GM18873 (cell line): ENCODE measurements at regions not wholly inside any gene's neighbourhood (a gene's known extent, or its start where the extent isn't known, plus 50 kb on each side); places are given as distances from the start of the nearest gene placed in this dataset.

ENCODE experiments used
- ATAC-seq: cut with Tn5 transposase; IDR thresholded peaks from one replicate; pipeline ENCODE4 v1.9.1; 2021; ENCODE audit warnings: mild to moderate bottlenecking, moderate library complexity, moderate number of reproducible peaks; ENCODE audit not compliant: unreplicated experiment, low FRiP score

DNA sequence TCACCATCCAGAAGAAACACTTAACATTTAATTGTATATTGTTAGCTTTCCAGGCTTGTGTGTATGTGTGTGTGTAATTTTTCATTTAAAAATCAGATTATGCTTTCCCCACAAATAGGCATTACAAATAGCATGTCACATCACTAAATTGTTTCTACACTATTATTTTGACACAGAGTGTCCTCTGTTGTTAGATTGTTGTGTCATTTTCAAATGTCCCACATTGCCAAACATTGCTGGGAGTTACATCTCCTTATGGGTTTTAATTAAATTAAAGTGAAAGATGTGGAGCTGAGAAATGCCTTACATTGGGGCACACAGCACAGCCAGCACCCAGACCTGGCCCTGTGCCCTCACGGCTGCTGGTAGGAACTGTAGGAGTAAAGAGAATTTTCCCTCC, 295.6 kb downstream of the ZEB1 start:
- no peak for ATAC-seq

DNA sequence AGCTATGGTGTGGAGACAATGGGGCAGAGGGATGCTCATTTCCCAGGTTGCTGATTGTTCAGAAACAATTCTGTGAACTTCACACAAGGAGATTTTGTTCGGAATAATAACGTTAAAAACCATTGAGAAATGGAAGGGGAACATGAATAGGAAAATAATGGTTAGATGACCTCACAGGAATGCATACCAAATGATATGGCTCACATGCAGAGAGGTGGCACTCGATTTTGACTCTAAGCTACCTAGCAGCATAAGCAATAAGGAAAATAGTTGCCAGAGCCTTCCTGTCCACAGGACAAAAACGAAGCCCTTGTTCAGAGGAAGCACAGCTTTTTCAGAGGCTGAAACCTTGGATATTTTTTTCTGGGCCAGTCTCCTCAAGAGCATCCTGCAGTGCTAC, 293.1 kb downstream of the ZEB1 start:
- no peak for ATAC-seq

DNA sequence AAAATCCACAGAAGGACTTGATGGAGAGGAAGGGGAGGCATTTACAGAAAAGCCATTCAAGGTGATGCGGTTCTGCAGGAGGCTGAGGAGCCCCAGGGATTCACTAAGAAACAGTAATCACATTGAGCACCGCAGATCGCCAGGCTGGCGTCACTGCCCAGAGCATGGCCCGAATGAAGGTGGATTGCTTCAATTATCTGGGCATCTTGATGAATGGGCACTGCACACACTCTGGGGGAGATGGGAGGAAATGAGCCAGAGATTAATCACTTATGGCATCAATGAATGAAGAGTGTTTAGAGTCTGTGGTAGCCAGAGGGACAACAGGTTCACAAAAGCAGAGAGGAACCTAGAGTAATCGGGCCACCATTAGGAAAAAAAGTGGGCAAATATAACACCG, 292.1 kb downstream of the ZEB1 start:
- no peak for ATAC-seq

DNA sequence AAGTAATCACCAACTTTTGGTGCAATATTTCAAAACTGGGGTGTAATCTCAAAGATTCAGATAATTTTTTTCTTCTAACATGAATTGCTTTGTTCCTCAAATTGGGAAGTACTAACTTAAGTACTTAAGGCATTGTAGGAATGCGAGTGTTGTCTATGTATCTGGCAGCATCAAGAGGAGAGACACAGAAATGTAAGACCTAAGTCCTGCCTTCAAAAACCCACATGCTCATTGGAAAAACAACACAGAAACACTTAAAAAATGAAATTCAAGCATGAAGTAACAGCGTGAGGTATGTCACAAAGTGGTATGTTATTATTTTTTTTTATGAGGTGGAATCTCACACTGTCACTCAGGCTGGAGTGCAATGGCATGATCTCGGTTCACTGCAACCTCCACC, 288.5 kb downstream of the ZEB1 start:
- ATAC-seq, result no peak

DNA sequence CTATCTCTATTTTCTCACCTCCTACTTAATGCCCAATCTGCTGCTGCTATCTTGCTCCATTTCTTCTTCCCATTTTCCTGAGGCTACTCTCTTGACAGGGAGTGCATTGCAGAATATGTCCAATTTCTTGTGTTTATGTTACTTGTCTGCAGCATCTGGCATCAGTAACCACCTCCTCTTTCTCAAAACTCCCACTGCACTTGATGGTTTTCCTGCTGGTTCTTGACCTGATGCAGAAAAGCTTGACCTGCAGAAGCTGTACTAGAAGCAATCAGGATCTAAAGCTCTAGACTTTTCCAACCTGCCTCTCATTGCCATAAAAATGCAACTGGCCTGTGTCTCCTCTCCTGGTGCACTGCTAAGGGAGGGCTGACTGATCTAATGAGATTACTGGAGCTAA, 287.8 kb downstream of the ZEB1 start:
- no peak for ATAC-seq

DNA sequence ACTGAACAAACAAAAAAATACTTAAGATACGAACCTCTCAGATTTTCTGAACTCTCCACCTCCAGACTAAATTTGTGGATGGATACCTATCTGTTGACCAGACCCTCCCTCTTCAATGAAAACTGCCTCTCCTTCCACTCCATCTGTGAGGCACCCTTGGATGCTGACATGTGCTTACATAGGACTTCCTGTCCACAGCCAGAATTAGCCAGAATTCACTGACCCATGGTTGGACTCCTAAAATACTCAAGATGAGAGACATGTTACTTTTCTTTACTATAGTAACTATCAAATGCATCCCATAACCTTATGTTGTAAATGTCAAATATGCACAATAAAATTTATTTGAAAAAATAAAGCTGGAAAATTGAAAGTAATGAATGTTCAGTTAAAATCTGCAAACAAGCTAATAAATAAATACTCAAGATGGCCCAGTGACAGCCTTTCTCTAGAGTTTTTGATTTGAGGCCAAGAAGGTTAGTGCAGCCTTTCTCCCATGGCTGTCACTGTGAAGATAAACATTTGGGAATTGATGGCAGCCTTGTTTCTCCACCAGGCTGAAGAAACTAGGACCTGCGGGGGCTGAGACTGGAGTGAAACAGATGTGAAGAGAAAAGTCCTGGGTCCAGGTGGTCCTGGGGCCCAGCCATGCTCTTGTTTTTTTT, 287.0 kb downstream of the ZEB1 start:
- ATAC-seq, result no peak

DNA sequence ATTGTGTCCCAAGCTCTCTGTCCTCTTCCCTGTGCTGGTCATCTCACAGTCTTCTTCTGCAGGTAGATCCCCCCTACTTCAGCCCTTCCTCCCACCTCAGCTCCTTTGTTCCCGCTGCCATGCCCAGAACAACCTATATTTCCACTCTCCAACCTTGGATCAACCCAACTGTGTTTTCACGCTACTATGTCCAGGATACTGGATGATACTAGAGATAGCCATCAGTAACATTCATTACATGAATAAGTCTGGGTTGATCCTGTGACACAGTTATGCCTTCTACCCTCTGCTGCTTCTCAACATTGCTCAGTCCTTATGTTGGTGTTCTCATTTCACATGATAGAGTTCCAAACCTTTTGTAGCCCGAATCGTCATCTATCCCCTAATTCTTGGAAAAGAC, 286.4 kb downstream of the ZEB1 start:
- ATAC-seq, result no peak

DNA sequence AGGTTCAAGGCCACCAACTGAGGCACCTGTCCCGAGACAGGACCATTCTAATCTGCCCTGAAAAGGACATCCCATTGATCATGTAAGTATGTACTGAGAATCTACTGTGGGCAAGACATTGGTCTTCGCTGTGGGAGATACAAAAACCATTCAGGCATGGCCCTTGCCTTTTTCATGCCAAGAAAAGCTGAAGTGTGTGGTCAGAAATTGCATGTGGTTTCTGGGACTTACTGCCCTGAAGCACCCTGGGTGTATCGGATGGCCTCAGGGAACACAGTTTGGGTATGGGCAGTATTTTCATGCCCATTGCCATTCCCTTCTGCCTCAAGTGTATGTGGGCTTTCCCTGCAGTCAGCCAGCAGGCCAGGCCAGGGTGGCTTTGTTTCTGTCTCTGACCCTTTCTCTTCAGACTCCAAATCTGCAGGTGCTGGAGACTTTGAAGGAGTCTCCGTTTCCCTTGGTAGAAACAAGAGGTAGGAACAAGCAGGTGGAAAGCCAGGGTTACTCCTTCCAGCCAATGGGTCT, 285.7 kb downstream of the ZEB1 start:
- ATAC-seq, result no peak

DNA sequence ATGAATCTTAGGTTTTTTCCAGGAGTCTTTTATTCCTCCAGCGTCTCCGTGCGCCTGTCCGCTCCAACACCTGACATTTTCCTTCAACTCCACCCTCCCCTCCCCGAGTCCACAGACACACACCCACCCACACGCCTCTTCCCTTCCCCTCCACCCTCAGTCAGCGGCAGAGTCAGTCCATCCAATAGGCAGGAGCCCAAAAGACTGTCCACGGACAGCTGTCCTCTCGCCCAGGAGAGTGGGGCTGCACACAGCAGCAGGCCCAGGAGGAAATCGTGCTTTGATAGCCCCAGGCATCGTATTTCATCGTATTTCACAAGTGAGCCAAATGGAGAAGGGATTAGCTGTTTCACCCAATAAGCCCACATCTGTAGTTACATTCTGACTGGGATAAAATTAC, 285.1 kb downstream of the ZEB1 start:
- no peak for ATAC-seq

DNA sequence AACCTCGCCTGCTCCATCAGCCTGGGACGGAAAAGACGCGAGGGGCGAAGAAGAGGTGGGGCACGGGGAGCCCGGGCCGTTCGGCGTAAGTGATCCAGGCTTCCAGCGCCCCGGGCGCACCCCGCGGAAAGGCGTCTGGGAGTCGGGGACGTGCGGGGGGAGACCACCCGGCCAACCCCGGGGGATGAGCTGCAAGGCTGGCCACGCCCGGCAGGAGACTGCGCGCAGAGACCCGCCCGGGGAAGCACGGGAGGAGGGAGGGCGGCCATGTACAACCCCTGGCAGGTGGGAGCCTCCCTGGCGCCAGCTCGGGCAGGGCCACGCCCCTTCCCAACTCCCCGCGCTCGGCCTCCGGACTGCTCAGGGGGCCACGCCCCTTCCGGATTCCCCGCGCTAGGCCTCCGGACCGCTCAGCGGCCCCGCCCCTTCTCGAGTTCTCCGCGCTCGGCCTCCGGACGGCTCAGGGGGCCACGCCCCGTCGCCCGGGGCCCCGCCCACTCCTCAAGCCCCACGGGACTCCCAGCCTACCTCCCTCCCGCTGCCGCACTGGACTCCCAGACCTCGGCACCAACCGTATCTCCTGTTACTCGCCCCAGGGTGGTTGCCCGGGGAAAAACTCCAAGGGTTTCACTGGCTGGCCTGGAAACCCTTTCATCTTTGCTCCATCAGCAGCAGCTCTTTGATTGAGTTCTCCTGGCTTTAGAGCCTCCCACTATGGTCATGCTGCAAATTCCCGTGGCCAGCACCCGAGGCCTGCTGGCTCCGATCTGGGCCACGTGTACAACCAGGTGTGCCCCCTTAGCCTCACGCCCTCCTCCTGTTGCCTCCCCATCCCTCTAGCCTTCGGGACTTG, 284.4 kb downstream of the ZEB1 start:
- peak; percentile 87 for ATAC-seq

DNA sequence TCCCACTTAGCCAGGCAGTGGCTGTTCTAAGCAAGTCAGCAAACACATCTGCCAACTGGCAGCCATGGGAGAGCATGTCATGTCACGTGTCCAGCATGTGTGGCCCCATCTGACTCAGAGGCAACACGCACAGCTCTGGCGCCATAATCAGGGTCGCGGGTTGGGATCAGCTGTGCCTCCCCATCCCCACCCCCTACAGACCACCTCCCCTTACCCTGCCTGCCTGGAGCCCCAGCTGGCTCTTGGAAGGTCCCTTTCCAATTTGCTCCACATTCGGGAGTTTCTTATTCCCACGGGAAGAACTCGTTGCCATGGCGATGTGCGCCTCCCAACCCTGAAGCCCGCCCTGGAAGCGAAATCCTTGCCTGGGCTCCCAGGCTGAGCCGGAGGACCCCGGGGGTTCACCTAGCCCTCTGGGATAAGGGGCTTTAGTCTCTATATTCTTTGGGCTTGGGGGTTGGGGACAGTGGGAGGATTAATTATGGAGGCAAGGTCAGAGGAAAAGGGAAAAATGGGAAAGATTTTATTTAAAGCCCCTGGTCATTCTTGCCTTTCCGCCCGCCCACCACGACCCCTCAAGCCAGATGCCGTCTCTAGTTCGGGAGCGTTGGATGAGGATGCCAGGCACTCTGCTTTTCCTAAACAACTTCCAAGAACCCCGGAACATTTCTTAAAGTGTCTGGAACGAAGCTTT, 283.7 kb downstream of the ZEB1 start:
- no peak for ATAC-seq

DNA sequence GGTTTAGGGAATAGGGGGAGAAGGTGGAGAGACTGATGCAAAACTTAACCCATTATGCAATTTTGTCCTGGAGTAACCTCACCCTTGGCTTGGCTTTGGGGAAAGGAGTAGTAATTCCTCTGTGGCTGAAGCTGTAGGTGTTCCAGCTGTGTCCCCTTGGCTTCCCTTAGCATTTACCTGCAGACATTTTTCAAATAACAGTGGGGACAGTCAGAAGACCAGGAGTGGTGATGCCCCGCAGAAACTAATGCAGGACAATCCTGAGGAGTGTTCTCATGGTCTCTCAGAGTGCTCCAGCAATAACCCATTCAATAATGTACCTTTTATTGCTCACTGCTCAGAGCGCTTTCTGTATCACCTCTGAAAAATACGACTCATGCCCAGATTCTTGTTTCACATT, 282.1 kb downstream of the ZEB1 start:
- no peak for ATAC-seq

DNA sequence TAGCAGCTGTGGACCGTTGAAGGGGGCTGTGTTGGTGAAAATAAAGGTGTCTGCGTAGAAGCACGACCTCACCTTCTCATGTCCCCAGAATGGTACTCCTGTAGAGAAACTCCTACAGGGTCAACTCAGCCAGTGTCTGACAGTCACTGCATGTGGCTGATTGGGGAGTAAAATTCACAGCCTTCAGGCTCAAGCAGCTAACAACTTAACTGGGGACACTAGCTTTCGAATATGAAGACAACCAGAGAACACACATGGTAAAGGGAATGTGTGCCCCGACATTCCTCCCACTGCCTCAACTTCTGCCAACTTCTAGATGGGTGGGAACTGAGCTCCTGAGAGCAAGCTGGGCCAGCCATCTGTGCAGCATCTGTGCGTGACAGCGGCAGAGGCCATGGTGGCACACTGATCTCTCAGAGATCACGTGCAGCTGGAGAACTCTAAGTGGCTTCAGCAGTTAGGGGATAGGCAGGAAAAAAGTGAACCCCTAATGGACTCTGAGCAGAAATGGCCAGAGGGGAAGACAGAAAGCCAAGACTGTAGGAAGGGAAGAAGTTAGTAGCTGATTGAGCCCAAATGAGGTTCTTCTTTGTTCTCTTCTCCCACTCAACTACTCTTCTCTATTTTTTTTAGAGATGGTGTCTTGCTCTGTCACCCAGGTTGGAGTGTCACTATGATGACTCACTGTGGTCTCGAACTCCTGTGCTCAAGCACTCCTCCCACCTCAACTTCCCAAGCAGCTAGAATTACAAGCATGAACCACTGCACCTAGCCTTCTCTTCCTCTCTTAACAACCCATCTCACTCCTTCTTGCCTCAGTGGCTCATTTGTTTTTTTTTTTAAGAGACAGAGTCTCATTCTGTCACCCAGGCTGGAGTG, 280.8 kb downstream of the ZEB1 start:
- no peak for ATAC-seq

DNA sequence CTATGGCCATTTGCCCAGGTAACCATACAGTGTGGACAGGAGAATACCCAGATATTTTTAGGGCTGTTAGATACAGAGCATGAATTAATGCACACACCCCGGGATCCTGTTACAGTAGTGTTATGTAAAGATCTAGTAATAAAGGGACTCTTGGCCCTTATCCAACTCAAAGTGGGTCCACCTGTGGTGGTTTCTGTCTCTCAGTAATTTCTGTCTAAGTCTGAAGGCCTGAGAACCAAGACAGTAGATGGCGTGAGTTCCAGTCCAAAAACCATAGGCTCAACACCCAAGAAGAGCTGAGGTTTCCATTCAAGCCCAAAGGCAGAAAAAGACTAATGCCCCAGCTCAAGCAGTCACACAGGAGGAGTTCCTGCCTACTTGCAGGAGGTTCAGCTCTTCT, 277.7 kb downstream of the ZEB1 start:
- no peak for ATAC-seq

DNA sequence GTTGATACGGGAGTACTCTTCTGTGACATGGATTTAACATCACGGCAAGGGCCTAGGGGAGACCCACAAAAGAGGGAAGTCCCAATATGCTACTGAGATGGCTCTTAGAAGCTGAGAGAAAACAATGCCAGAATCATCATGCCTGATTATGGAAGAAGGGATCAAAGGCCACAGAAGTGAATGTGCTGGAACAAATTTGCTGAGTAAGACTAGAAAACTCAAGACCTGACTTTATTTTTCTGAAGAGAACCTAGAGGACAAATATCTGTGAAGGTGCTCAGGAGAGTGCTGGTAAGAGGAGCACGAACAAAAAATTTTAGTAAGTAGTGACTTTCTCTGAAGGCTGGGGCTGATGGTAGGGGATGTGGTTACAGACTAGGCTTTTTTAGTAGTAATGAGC, 277.0 kb downstream of the ZEB1 start:
- no peak for ATAC-seq

DNA sequence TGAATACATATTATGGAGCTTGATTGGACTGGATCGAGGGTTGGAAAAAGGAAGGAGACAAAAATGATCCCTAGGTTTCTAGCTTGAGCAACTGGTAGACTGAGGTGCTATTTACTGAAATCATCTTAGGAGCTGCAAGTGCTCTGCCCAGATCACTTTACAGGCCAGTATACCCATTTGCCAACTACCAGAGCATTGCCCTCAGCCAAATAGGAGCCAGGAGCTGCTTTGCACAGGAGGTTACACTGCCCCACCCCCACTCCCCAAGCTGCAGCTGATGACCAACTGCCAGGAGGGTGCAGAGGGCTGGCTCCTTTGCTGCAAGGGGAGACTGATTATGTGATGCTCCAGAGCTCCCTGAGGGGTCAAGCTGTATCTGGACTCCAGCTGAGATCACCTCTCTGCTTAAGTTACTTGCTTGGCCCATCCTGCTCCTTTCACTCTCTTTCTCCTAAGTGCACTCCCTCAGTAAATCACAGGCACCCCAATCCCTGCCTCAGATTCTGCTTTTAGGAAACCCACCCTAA, 275.4 kb downstream of the ZEB1 start:
- ATAC-seq, result no peak

DNA sequence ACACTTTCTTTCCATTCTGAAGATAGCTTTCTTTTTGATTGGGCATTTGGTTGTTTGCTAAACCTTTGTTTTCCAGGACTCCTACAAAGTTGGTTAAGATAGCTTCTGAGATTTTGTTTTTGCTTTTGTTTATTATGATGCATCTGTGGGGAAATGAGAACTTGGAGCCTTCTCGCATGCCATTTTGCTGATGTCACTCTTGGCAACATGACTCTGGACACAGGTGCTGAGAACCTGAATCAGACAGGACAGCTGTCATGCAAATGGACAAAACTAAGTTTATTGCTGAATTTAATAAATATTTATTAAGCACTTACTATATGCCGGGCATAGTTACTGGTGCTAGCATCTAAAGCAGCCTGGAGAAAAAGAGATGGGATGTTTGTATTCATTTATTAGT, 274.1 kb downstream of the ZEB1 start:
- ATAC-seq, result no peak

DNA sequence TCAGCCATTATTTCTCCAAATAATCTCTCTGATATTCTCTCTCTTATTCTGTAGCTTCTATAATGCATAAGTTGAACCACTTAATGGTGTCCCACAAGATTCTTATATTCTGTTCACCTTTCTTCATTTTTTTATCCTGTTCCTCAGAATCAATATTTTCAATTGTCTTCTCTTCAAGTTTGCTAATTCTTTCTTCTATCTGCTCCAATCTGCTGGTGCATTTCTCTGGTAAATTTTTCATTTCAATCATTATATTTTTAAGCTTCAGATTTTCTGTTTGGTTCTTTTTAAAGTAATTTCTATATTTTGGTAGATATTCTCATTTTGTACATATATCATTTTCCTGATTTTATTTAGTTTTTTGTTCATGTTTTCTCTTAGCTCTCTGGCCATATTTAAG, 272.6 kb downstream of the ZEB1 start:
- no peak for ATAC-seq

DNA sequence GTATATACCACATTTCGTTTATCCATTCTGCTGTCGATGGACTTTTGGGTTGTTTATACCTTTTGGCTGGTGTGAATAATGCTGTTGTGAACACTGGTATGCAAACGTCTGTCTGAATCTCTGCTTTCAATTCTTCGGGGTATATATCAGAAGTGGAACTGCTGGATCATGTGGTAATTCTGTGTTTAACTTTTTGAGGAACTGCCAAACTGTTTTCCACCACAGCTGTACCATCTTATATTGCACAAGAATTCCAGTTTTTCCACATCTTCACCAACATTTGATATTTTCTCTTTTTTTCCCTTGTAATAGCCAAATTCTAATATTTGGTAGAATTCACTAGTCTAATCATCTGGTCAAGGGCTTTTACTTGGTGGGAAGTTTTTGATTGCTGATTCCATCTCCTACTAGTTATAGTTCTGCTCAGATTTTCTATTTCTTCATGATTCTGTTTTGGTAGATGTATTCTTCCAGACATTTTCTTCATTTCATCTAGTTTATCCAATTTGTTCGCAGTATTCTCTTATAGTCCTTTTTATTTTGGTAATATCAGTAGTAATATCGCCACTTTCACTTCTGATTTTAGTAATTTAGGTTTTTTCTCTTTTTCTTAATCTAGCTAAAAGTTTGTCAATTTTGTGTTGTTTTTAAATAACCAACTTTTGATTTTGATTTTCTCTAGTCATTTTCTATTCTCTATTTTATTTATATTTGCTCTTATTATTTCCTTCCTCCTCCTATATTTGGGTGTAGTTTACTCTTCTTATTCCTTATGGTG, 271.2 kb downstream of the ZEB1 start:
- no peak for ATAC-seq
